SK-N-SH (cell line): ENCODE measurements at regions not wholly inside any gene's neighbourhood (a gene's known extent, or its start where the extent isn't known, plus 50 kb on each side); places are given as distances from the start of the nearest gene placed in this dataset.

Experiments used
- CTCF ChIP-seq: fragments of 200-600 bp; sonication (generic); IDR thresholded peaks from 2 replicates; pipeline ENCODE4 v1.6.1; 2017; ENCODE audit warnings: antibody characterized with exemption, mild to moderate bottlenecking, moderate library complexity
- EP300 ChIP-seq, 2 experiments: IDR thresholded peaks; 2 replicates each; pipeline versions ENCODE4 v1.4.0 to v1.6.1; 2012; ENCODE audit warnings: borderline replicate concordance in 1 of 2, low read depth in 1 of 2, low read length in 1 of 2
- JUND ChIP-seq: IDR thresholded peaks from 2 replicates; pipeline ENCODE4 v1.4.0; 2012
- MAX ChIP-seq: IDR thresholded peaks from 2 replicates; pipeline ENCODE4 v1.4.0; 2012; ENCODE audit warnings: low read depth
- NFIC ChIP-seq: IDR thresholded peaks from 2 replicates; pipeline ENCODE4 v1.4.0; 2012; ENCODE audit warnings: borderline replicate concordance
- NRF1 ChIP-seq: IDR thresholded peaks from 2 replicates; pipeline ENCODE4 v1.6.1; 2012; ENCODE audit warnings: low read depth, mild to moderate bottlenecking, low read length
- POLR2AphosphoS5 ChIP-seq: IDR thresholded peaks from 2 replicates; pipeline ENCODE4 v1.6.1; 2012; ENCODE audit warnings: low read depth, low read length
- RAD21 ChIP-seq: IDR thresholded peaks from 2 replicates; pipeline ENCODE4 v1.6.1; 2012; ENCODE audit warnings: mild to moderate bottlenecking, low read length
- RFX5 ChIP-seq: IDR thresholded peaks from 2 replicates; pipeline ENCODE4 v1.6.1; 2012; ENCODE audit warnings: mild to moderate bottlenecking, improper control_type of control experiment, low read length
- SIN3A ChIP-seq: IDR thresholded peaks from 2 replicates; pipeline ENCODE4 v1.6.1; 2012; ENCODE audit warnings: low read depth, mild to moderate bottlenecking, low read length, moderate library complexity, borderline replicate concordance
- SMC3 ChIP-seq: IDR thresholded peaks from 2 replicates; pipeline ENCODE4 v1.6.1; 2012; ENCODE audit warnings: low read depth, low read length, improper control_type of control experiment
- TAF1 ChIP-seq: IDR thresholded peaks from 2 replicates; pipeline ENCODE4 v1.6.1; 2012; ENCODE audit warnings: low read depth, mild to moderate bottlenecking, low read length, moderate library complexity, borderline replicate concordance
- TCF12 ChIP-seq: IDR thresholded peaks from 2 replicates; pipeline ENCODE4 v1.4.0; 2012
- TEAD4 ChIP-seq: IDR thresholded peaks from 2 replicates; pipeline ENCODE4 v1.4.0; 2012; ENCODE audit warnings: mild to moderate bottlenecking, borderline replicate concordance; ENCODE audit not compliant: insufficient read depth

- TF ChIP-seq RFX5 (no peak), CTCF (no peak), SMC3 (peak; percentile 46; the same call in 1 of the 2 replicates), JUND (no peak), RAD21 (peak; percentile 77), POLR2AphosphoS5 (no peak), MAX (no peak), NRF1 (no peak), NFIC (no peak), SIN3A (no peak), TCF12 (no peak), TAF1 (no peak), EP300 (IDR thresholded peaks at IDR 0.05; ENCODE audit: borderline replicate concordance in 1 of 2, low read depth in 1 of 2, low read length in 1 of 2) (no peak), TEAD4 (no peak)
Measured at GRCh38 chr10:84845628-84846261, 517.4 kb downstream of the CCSER2 start.
